HG03442 (cell line): ENCODE measurements at regions not wholly inside any gene's neighbourhood (a gene's known extent, or its start where the extent isn't known, plus 50 kb on each side); places are given as distances from the start of the nearest gene placed in this dataset.

Source experiments
- ATAC-seq: cut with Tn5 transposase; IDR thresholded peaks from one replicate; pipeline ENCODE4 v1.9.1; 2021; ENCODE audit warnings: mild to moderate bottlenecking, moderate library complexity; ENCODE audit not compliant: unreplicated experiment

- ATAC-seq: no peak
Observed at GRCh38 chr13:70424928-70425327, 316.7 kb upstream of the KLHL1 start.

- no peak for ATAC-seq
Observed at GRCh38 chr13:70424428-70424827, 316.2 kb upstream of the KLHL1 start.

GRCh38 chr13:70415136-70415535 is 306.9 kb upstream of the KLHL1 start:
- ATAC-seq: no peak

- no peak for ATAC-seq
Observed at GRCh38 chr13:70408865-70409264, 300.6 kb upstream of the KLHL1 start.

- ATAC-seq: no peak
Observed at GRCh38 chr13:70407486-70407885, 299.2 kb upstream of the KLHL1 start.

GRCh38 chr13:70405266-70405665 is 297.0 kb upstream of the KLHL1 start:
- ATAC-seq: no peak

GRCh38 chr13:70394031-70394548 is 285.8 kb upstream of the KLHL1 start:
- ATAC-seq: no peak

- ATAC-seq: no peak
Observed at GRCh38 chr13:70391678-70392077, 283.4 kb upstream of the KLHL1 start.

- ATAC-seq: no peak
Observed at GRCh38 chr13:70390968-70391367, 282.7 kb upstream of the KLHL1 start.

GRCh38 chr13:70390064-70390463 is 281.8 kb upstream of the KLHL1 start:
- ATAC-seq: no peak

- ATAC-seq: no peak
Observed at GRCh38 chr13:70388935-70389334, 280.7 kb upstream of the KLHL1 start.

GRCh38 chr13:70386919-70387318 is 278.7 kb upstream of the KLHL1 start:
- no peak for ATAC-seq

- no peak for ATAC-seq
Observed at GRCh38 chr13:70385852-70386251, 277.6 kb upstream of the KLHL1 start.

GRCh38 chr13:70384156-70384555 is 275.9 kb upstream of the KLHL1 start:
- ATAC-seq: no peak

- no peak for ATAC-seq
Observed at GRCh38 chr13:70380809-70381208, 272.6 kb upstream of the KLHL1 start.

- ATAC-seq: no peak
Observed at GRCh38 chr13:70375718-70376117, 267.5 kb upstream of the KLHL1 start.

- no peak for ATAC-seq
Observed at GRCh38 chr13:70370924-70371323, 262.7 kb upstream of the KLHL1 start.

GRCh38 chr13:70366720-70367119 is 258.5 kb upstream of the KLHL1 start:
- no peak for ATAC-seq

- no peak for ATAC-seq
Observed at GRCh38 chr13:70363991-70364390, 255.7 kb upstream of the KLHL1 start.

- no peak for ATAC-seq
Observed at GRCh38 chr13:70362820-70363570, 254.7 kb upstream of the KLHL1 start.

GRCh38 chr13:70357031-70357430 is 248.8 kb upstream of the KLHL1 start:
- ATAC-seq: no peak

GRCh38 chr13:70353096-70353495 is 244.8 kb upstream of the KLHL1 start:
- ATAC-seq: no peak
